Renal pelvis (tissue), 1 donor: ENCODE measurements at regions not wholly inside any gene's neighbourhood (a gene's known extent, or its start where the extent isn't known, plus 50 kb on each side); places are given as distances from the start of the nearest gene placed in this dataset.
"Not testable (repeated sequence)": the region's sequence is repeated elsewhere in the genome, so short reads cannot be mapped to it uniquely, and the experiment has no call there.

Source experiments
- DNase-seq: peaks from one replicate; pipeline ENCODE4 v3.0.0-alpha.2; 2013

GRCh38 chrX:34576864-34577263, 80.2 kb downstream of the TMEM47 start:
- DNase-seq: no peak

GRCh38 chrX:34565981-34566380, 91.1 kb downstream of the TMEM47 start:
- no peak for DNase-seq

GRCh38 chrX:34563804-34564203, 93.3 kb downstream of the TMEM47 start:
- DNase-seq: no peak

- DNase-seq: no peak
These were observed 94.0 kb downstream of the TMEM47 start for GRCh38 chrX:34563061-34563460.

- DNase-seq: no peak
These were observed 95.1 kb downstream of the TMEM47 start for GRCh38 chrX:34562006-34562405.

- DNase-seq: no peak
These were observed 96.9 kb downstream of the TMEM47 start for GRCh38 chrX:34560180-34560579.

- DNase-seq: no peak
These were observed 97.8 kb downstream of the TMEM47 start for GRCh38 chrX:34559325-34559724.

- no peak for DNase-seq
These were observed 99.4 kb downstream of the TMEM47 start for GRCh38 chrX:34557733-34558132.

- DNase-seq: no peak
These were observed 101.6 kb downstream of the TMEM47 start for GRCh38 chrX:34555481-34555880.

- DNase-seq: no peak
These were observed 110.7 kb downstream of the TMEM47 start for GRCh38 chrX:34546366-34546765.

- no peak for DNase-seq
These were observed 129.0 kb downstream of the TMEM47 start for GRCh38 chrX:34528081-34528480.

- DNase-seq: no peak
These were observed 135.5 kb downstream of the TMEM47 start for GRCh38 chrX:34521563-34521962.

GRCh38 chrX:34509394-34509793, 147.7 kb downstream of the TMEM47 start:
- DNase-seq: no peak

GRCh38 chrX:34503119-34503518, 154.0 kb downstream of the TMEM47 start:
- DNase-seq: no peak

- no peak for DNase-seq
These were observed 164.0 kb downstream of the TMEM47 start for GRCh38 chrX:34493086-34493485.

- no peak for DNase-seq
These were observed 166.0 kb downstream of the TMEM47 start for GRCh38 chrX:34491126-34491525.

GRCh38 chrX:34487364-34487763, 169.7 kb downstream of the TMEM47 start:
- no peak for DNase-seq

- DNase-seq: no peak
These were observed 173.1 kb downstream of the TMEM47 start for GRCh38 chrX:34483980-34484379.

GRCh38 chrX:34470507-34470906, 186.6 kb downstream of the TMEM47 start:
- DNase-seq: no peak

- DNase-seq: no peak
These were observed 189.6 kb downstream of the TMEM47 start for GRCh38 chrX:34467437-34467836.

GRCh38 chrX:34463220-34463619, 193.9 kb downstream of the TMEM47 start:
- not testable (repeated sequence) for DNase-seq

GRCh38 chrX:34457850-34458249, 199.2 kb downstream of the TMEM47 start:
- not testable (repeated sequence) for DNase-seq

- DNase-seq: peak; percentile 54
These were observed 219.5 kb downstream of the TMEM47 start for GRCh38 chrX:34437586-34437985.

- no peak for DNase-seq
These were observed 230.8 kb downstream of the TMEM47 start for GRCh38 chrX:34426334-34426733.

GRCh38 chrX:34406580-34406979, 250.5 kb downstream of the TMEM47 start:
- no peak for DNase-seq
